Right atrium auricular region (tissue), 2 donors: ENCODE measurements at regions not wholly inside any gene's neighbourhood (a gene's known extent, or its start where the extent isn't known, plus 50 kb on each side); places are given as distances from the start of the nearest gene placed in this dataset.
"Not testable (repeated sequence)": the region's sequence is repeated elsewhere in the genome, so short reads cannot be mapped to it uniquely, and the experiment has no call there.

ENCODE experiments used
- DNase-seq: peaks from one replicate; pipeline ENCODE4 v3.0.0-alpha.2; 2019; ENCODE audit warnings: low spot score
- H3K27ac ChIP-seq, 2 donors: fragments of 200-600 bp; sonication (generic); 1 replicate in 1 of 2; 2 replicates in 1 of 2; pipeline ENCODE4 v1.5.1; 2016 to 2019
- H3K27me3 ChIP-seq, 2 donors: fragments of 200-600 bp; sonication (generic); one replicate each; pipeline versions ENCODE4 v1.5.1 to v1.6.0; 2017 to 2019
- H3K36me3 ChIP-seq: fragments of 200-600 bp; sonication (generic); one replicate; pipeline ENCODE4 v1.5.1; 2016
- H3K4me1 ChIP-seq, 2 donors: fragments of 200-600 bp; sonication (generic); one replicate each; pipeline versions ENCODE4 v1.5.1 to v1.6.0; 2017 to 2019
- H3K4me3 ChIP-seq, 2 donors: fragments of 200-600 bp; sonication (generic); 1 replicate in 1 of 2; 2 replicates in 1 of 2; pipeline ENCODE4 v1.5.1; 2017 to 2019; ENCODE audit warnings: mild to moderate bottlenecking in 1 of 2, moderate library complexity in 1 of 2
- H3K9me3 ChIP-seq, 2 donors: fragments of 200-600 bp; sonication (generic); one replicate each; pipeline ENCODE4 v1.5.1; 2019
- TF ChIP-seq, protein P1 (sequence below), 2 donors: fragments of 200-600 bp; sonication (generic); IDR thresholded peaks; one replicate each; pipeline ENCODE4 v1.5.1; 2019; ENCODE audit warnings: antibody characterized with exemption in 2 of 2

DNA sequence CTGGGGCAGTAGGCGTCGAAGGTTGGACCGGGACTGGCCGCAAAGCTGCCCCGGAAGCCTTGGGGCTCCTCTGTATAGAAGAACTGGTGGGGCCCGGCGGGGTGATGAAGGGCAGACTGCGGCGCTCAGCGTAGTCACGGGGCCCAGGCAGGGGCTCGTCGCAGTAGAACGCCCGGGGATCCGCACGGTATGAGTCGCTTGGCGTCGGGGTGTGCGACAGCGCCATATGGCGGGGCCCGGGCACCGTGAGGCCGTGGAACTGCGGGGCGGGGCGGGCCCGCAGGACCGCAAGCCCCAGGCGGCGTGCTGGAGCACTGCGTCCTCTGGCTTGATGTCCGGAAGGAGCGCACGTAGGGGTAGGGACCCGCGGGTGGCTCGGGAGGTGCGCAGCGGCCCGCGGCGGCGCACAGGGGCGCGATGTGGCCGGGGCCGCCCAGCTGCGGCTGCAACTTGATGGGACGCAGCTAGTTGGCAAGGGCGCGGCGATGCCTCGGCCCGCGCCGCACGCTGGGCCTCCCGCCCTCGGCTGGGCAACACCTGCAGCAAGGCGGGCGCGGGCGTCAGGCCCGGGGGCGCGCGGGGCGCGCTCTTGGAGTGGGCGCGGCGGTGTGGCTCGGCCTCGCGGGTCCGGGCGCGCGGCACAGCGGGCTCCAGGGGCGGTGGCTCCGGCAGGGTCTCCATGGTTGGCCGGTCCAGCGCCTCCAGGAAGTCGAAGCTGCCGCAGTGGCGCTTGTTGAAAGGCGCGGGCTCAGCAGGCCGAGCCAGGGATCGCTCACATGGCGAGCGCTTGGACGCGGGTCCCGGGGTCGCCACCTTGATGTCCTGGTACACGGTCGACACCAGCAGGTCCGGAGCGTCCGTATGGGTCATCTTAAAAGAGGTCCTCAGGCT is 251.4 kb downstream of the ANKRD30B start:
- H3K36me3 ChIP-seq = no peaks in the 10 kb centered on the region
- no peaks in the 10 kb centered on the region for H3K9me3 ChIP-seq
- H3K27me3 ChIP-seq = no peaks in the 10 kb centered on the region
- no peak overlapping the region for H3K27ac ChIP-seq
- TF ChIP-seq, protein P1, sequence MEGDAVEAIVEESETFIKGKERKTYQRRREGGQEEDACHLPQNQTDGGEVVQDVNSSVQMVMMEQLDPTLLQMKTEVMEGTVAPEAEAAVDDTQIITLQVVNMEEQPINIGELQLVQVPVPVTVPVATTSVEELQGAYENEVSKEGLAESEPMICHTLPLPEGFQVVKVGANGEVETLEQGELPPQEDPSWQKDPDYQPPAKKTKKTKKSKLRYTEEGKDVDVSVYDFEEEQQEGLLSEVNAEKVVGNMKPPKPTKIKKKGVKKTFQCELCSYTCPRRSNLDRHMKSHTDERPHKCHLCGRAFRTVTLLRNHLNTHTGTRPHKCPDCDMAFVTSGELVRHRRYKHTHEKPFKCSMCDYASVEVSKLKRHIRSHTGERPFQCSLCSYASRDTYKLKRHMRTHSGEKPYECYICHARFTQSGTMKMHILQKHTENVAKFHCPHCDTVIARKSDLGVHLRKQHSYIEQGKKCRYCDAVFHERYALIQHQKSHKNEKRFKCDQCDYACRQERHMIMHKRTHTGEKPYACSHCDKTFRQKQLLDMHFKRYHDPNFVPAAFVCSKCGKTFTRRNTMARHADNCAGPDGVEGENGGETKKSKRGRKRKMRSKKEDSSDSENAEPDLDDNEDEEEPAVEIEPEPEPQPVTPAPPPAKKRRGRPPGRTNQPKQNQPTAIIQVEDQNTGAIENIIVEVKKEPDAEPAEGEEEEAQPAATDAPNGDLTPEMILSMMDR (IDR thresholded peaks at IDR 0.05) = no peak
- no peak for DNase-seq
- no peak overlapping the region for H3K4me3 ChIP-seq
- no peaks in the 10 kb centered on the region for H3K4me1 ChIP-seq

DNA sequence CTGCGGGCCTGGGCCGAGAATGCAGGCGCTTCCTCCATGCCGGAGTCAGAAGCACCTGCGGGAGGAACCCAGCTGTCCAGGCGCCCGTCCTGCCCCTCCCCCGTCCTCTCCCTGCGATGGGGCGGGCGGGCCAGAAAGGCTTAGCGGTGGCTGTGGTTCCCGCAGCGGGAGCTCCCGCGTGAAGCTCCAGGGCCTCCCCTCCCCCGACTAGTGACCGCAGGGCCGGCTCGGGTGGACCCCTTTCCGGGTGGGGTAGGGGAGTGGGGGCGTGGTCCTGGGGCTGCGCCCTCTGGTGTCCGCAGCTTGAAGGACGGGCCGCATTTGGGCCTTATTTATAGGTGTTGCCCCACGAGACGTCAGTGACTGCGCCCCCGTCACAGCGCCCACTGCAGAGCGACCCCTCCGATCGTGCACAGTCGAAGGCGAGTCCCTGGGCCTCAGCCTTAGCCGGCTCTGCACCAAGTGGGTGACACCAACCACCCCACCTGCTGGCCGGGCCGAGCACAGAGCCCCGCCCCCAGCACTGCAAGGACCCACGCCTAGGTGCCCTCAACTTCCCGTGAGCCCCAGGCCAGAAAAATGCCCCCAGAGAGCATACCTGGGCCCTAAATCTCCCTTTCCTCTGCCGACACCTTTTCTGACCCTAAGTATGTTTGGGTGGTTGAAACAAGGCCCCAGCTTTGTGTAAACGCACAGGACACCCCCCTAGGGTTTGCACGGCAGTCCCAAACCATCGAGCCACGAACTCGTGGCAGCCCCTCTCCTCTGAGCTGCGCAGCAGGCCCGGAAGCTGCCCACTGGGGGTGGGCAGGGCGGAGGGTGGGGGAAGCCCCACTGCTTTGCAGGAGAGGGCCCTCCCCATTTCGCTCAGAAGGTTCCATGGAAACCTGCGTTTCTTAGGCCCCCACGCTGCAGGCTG is 252.4 kb downstream of the ANKRD30B start:
- H3K4me3 ChIP-seq, H3K27me3 ChIP-seq, H3K4me1 ChIP-seq, H3K9me3 ChIP-seq, H3K36me3 ChIP-seq, H3K27ac ChIP-seq, DNase-seq: not testable (repeated sequence)

DNA sequence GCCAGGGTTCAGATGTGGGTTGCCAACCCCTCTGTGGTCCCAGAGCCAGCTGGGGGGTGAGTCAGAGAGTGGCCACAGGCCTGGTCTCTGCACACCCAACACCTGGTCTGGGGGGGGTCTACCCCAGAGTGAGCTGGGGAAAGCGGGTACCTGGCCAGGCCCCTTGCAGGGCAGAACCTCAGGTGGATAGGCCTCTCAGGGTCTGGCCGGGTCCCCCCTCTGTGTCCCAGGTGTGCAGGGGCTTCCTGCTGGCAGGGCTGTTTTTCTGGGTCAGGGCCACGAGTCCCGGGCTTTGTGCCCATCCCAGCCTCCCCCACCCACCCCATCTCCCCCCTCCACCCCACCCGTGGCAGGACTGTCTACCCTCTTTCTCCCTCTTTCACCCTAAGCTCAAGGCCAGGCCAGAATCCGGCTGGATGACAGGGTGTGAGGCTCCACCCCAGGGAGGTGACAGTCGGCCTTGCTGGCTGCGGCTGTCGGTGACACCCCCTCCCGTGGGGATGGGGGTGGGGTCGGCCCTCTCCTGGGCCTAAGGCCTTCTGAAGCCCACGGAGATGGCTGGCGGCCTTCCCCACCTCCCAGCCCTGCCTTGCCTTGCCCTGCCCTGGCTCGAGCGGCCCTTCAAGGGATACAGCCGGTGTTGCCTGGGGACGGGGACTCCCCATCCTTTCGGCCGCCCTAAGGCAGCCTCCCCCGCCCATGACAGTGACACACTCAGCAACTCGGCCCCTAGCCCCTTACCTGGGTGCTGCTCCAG is 253.2 kb downstream of the ANKRD30B start:
- H3K9me3 ChIP-seq, H3K27me3 ChIP-seq, H3K27ac ChIP-seq, H3K36me3 ChIP-seq, H3K4me1 ChIP-seq, H3K4me3 ChIP-seq, DNase-seq: not testable (repeated sequence)

DNA sequence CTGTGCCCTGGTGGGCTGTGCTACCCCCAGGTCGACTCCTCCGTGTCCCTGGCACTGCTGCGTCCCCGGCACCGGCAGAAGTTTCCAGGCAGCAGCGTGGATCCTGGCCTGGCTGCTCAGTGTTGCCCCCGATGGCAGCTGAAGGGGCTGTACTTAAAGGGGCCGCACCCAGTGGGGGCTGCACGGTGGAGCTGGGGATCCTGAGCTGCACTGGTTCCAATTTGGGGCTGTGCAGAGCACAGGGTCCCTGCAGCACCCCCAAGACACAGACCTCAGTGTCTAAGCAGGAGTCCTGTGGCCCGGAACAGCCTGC is 253.8 kb downstream of the ANKRD30B start:
- DNase-seq, H3K27ac ChIP-seq, H3K4me1 ChIP-seq, H3K36me3 ChIP-seq, H3K4me3 ChIP-seq, H3K27me3 ChIP-seq, H3K9me3 ChIP-seq: not testable (repeated sequence)

DNA sequence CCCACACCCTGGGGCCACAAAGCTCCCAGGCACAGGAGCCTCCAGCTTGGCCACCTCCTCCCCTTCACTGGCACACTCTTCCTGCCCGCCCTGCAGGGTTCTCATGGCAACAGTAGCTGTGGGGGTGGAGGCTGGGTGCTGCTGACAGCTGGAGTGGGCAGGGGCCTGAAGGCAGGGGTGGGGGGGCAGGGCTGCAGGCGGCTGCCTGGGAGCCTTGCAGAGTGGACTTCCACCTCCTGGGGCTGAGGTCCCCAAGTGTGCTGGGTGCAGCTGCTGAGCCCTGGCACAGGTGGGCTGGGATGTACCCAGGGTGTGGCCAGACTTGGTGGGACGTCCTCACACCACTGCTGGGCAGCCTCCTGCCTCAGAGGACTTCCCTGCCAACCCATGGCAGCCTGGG is 254.8 kb downstream of the ANKRD30B start:
- not testable (repeated sequence) for H3K4me1 ChIP-seq, H3K27me3 ChIP-seq, DNase-seq, H3K27ac ChIP-seq, H3K4me3 ChIP-seq, H3K9me3 ChIP-seq, H3K36me3 ChIP-seq

DNA sequence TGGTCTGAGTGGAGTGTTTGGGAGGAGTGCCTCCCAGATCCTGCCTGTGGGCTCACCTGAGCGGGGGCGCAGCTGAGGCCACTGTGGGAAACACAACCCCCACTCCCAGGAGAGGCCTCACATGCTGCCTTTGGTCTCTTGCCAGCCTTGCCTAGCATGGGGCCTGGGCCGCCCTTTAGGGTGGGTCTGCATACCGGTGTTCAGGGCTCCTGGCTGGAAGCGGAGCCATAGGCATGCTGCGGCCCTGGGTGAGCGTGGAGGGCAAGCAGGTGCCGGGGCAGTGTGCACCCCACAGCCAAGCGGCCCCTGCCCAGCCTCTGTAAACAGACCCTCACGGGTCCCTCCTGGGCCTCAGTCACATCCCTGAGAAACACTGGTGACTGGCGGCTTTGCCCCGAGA is 255.3 kb downstream of the ANKRD30B start:
- not testable (repeated sequence) for H3K36me3 ChIP-seq, H3K27me3 ChIP-seq, H3K4me3 ChIP-seq, H3K4me1 ChIP-seq, DNase-seq, H3K9me3 ChIP-seq, H3K27ac ChIP-seq

DNA sequence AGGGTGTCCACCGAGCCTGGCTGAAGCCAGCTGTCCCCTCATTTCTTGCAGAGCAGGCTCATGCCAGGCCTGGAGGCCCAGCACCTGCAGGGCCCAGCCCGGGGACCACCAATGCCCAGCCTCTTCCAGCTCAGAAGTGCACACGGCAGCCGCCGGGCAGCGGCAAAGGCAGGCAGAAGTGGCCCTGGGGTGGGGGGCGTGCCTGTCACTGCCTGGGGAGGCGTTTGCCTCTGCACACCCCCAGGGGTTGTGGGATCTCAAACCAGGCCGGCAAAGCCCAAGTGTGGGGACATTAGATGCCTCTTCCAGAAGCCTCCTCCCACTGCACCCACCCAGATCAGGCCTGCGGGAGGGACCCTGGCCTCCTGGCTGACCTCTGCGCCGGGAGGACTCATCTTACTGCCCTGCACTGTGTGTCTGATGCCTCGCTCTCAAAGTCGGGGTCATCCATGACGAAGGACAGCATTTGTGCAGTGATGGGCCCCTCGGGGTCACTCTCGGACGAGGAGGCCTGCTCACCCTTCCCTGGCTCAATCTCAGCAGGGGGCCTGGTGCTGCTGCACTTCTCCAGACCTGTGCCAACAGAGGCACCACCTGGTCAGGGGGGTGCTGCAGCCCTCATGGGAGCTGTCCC is 255.8 kb downstream of the ANKRD30B start:
- not testable (repeated sequence) for H3K4me3 ChIP-seq, H3K27me3 ChIP-seq, DNase-seq, H3K4me1 ChIP-seq, H3K27ac ChIP-seq, H3K36me3 ChIP-seq, H3K9me3 ChIP-seq

DNA sequence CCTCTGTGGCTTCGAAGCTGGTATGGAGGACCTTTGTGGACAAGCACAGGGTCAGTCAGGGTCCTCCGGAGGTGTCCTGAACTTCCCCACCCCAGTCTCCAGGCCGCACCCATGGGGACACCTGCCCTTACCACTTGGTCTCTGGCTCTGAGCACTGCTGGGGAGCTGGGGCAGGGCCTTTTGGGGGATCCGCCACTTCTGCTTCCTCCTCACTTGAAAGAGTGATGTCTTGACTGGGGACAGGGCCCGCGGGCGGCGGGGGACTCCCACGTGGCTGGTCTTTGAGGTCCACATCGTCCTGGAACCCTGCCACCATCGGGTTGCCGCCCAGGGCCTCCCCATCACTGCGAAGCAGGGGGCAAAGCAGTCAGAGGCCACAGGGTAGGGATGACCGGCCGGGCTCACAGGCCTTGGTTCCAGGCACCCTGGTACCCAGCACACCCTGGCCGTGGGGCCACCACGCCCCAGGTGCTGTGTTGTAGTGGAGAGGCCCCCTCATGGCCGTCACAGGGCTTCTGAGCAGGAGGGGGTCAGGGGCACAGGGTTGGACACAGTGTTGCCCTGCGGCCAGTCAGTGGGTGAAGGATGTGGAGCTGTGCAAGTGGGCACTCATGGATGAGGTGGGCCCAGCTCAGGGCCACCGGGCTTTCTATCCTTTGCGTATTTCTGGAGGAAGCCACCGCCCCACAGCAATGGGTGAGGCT is 256.4 kb downstream of the ANKRD30B start:
- H3K4me3 ChIP-seq, H3K9me3 ChIP-seq, DNase-seq, H3K27me3 ChIP-seq, H3K4me1 ChIP-seq, H3K27ac ChIP-seq, H3K36me3 ChIP-seq: not testable (repeated sequence)
